Tibial nerve (tissue), 3 donors: ENCODE measurements at regions not wholly inside any gene's neighbourhood (a gene's known extent, or its start where the extent isn't known, plus 50 kb on each side); places are given as distances from the start of the nearest gene placed in this dataset.

Experiments used
- CTCF ChIP-seq, 5 experiments: fragments of 200-600 bp in 3 of 5; fragments of 450-650 bp in 2 of 5; sonication (generic) in 3 of 5; IDR thresholded peaks; one replicate each; pipeline ENCODE4 v1.5.1; 2016 to 2019; ENCODE audit warnings: antibody characterized with exemption in 5 of 5, mild to moderate bottlenecking in 3 of 5, moderate library complexity in 2 of 5
- POLR2A ChIP-seq, 2 donors: fragments of 450-650 bp; IDR thresholded peaks; one replicate each; pipeline ENCODE4 v1.6.1; 2017; ENCODE audit warnings: antibody characterized with exemption in 2 of 2, mild to moderate bottlenecking in 2 of 2, moderate library complexity in 2 of 2

- TF ChIP-seq CTCF (IDR thresholded peaks at IDR 0.05) (no peak), POLR2A (IDR thresholded peaks at IDR 0.05) (no peak)
Measured at GRCh38 chr11:37264060-37264459, 666.0 kb upstream of the RAG2 start.
